ENCODE measurements at regions not wholly inside any gene's neighbourhood (a gene's known extent, or its start where the extent isn't known, plus 50 kb on each side); places are given as distances from the start of the nearest gene placed in this dataset.

DNA sequence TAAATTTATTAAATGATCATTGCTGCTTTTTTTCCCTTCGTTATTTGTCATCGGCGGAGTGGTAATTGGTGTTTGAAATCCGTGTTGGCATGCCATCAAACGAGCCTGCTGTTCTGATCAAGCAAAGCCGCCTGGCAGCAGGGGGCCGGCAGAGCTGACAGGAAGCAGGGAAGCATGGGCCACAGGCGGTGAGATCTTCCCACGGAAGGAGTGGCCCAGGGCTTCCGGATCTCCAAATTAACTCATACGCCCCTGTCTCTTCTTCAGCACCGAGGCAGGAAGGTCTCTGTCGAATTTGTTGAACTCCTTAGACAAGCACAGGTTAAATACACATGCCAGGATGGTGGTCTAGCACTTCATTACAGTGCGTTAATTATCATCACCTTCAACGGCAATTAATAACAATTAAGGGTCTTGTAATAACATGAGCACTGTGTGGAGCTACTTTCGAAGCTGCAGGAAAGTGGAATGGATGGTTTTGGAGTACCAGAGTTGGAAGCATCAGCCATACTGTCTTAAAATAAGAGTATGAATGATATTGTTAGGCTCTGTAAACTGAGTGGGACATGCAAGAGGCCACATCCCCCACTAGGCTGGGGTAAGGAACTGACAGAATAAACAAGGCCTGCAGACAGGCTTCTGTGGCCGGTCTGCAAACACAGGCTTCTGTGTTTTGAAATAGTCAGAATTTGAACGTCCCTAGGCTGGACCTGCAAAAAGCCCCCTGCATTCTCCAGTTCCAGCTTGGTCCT lies 199.4 kb upstream of the DAB1 start:
- H3K27ac ChIP-seq (ENCODE audit: low read depth, low read length) = no peak overlapping the region
- H3K9ac ChIP-seq (ENCODE audit: low read length) = no peak overlapping the region
- H3K4me3 ChIP-seq (ENCODE audit: low read length) = no peak overlapping the region
- H3K36me3 ChIP-seq (ENCODE audit: control insufficient read depth, insufficient read depth, low read length) = no peaks in the 10 kb centered on the region
- no peaks in the 10 kb centered on the region for H3K4me1 ChIP-seq (ENCODE audit: control insufficient read depth, insufficient read depth, low read length)
- no peaks in the 10 kb centered on the region for H3K27me3 ChIP-seq (ENCODE audit: control insufficient read depth, insufficient read depth, low read length)

DNA sequence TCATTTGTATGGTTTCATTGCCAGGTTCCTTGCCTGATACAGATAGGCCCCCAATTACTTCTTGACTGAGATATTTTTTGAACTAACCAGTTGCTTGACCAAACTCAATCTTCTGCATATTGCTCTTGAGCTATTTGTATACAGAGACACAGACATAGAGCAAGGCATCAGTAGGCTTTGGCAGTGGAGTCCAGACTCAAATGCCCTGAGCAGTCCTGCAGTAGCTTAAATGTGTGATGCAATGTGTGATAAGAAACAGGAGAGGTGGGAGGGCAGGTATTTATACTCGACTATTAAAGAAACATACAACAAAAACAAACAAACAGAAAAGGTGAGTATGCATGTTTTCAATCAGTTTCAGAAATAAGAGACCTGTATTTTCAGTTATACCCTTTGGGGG lies 197.9 kb upstream of the DAB1 start:
- Histone ChIP-seq H3K9ac (ENCODE audit: low read length) (no peak overlapping the region), H3K4me3 (ENCODE audit: low read length) (no peak overlapping the region), H3K4me1 (ENCODE audit: control insufficient read depth, insufficient read depth, low read length) (no peaks in the 10 kb centered on the region), H3K36me3 (ENCODE audit: control insufficient read depth, insufficient read depth, low read length) (no peaks in the 10 kb centered on the region), H3K27ac (ENCODE audit: low read depth, low read length) (no peak overlapping the region), H3K27me3 (ENCODE audit: control insufficient read depth, insufficient read depth, low read length) (no peaks in the 10 kb centered on the region)

DNA sequence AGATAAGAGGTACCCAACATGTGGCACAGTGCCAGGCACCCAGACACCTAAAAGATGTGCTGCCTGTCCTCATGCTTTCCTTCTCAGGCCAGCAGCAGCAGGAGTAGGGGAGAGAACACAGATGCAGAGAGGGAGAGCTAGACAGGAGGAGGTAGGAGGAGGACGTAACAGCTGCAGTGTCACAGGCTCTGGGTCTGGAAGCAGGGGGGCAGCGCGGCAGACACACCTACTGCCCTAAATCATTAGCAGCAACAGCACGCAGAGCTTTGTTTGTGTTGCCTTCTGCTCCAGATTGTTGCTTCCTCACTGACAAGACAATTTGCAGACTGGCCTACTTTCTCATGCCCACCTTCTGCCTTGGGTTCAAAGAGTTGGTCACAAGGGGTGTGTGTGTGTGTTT lies 196.7 kb upstream of the DAB1 start:
- H3K27ac ChIP-seq (ENCODE audit: low read depth, low read length) = no peak overlapping the region
- no peaks in the 10 kb centered on the region for H3K4me1 ChIP-seq (ENCODE audit: control insufficient read depth, insufficient read depth, low read length)
- H3K36me3 ChIP-seq (ENCODE audit: control insufficient read depth, insufficient read depth, low read length) = no peaks in the 10 kb centered on the region
- no peak overlapping the region for H3K9ac ChIP-seq (ENCODE audit: low read length)
- H3K27me3 ChIP-seq (ENCODE audit: control insufficient read depth, insufficient read depth, low read length) = no peaks in the 10 kb centered on the region
- no peak overlapping the region for H3K4me3 ChIP-seq (ENCODE audit: low read length)

DNA sequence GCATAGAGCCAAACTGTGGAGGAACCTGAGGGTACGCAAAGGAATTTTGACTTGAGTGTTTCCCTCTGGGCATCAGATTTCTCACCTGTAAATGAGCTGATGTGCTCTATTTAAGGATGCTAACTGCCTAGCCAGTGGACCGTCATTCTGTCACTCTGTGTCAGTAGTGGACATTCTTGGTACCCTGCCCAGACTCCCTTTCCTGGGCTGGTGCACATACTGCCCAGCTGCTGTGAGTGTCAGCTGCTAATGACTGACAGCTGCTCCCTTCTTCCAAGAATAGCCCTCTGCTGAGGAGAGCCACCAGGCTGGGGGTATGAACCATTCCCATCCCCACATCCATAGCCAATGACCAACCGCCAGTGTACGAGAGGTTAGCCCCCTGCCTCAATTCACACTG lies 193.1 kb upstream of the DAB1 start:
- H3K9ac ChIP-seq (ENCODE audit: low read length) = no peak overlapping the region
- no peaks in the 10 kb centered on the region for H3K4me1 ChIP-seq (ENCODE audit: control insufficient read depth, insufficient read depth, low read length)
- H3K27ac ChIP-seq (ENCODE audit: low read depth, low read length) = no peak overlapping the region
- no peaks in the 10 kb centered on the region for H3K36me3 ChIP-seq (ENCODE audit: control insufficient read depth, insufficient read depth, low read length)
- no peaks in the 10 kb centered on the region for H3K27me3 ChIP-seq (ENCODE audit: control insufficient read depth, insufficient read depth, low read length)
- H3K4me3 ChIP-seq (ENCODE audit: low read length) = no peak overlapping the region

DNA sequence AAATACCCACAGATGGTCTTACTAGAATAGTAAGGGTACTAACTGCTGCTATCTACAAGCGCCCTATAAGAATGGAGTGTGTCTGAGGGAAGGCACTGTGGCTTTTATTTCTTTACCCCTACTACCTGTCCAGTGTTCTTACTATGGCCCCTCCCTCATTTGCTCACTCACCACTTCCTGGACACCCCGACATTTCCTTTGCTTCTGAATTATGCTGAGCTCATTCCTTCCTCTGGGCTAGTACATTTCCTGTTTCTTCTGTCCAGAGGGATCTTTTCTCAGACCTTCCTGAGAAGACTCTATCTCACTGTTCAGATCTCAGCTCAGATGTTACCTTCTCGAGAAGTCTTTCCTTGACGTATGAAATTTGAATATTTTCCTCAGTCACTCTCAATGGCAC lies 192.1 kb upstream of the DAB1 start:
- Histone ChIP-seq H3K4me1 (ENCODE audit: control insufficient read depth, insufficient read depth, low read length) (no peaks in the 10 kb centered on the region), H3K4me3 (ENCODE audit: low read length) (no peak overlapping the region), H3K27ac (ENCODE audit: low read depth, low read length) (no peak overlapping the region), H3K9ac (ENCODE audit: low read length) (no peak overlapping the region), H3K27me3 (ENCODE audit: control insufficient read depth, insufficient read depth, low read length) (no peaks in the 10 kb centered on the region), H3K36me3 (ENCODE audit: control insufficient read depth, insufficient read depth, low read length) (no peaks in the 10 kb centered on the region)

DNA sequence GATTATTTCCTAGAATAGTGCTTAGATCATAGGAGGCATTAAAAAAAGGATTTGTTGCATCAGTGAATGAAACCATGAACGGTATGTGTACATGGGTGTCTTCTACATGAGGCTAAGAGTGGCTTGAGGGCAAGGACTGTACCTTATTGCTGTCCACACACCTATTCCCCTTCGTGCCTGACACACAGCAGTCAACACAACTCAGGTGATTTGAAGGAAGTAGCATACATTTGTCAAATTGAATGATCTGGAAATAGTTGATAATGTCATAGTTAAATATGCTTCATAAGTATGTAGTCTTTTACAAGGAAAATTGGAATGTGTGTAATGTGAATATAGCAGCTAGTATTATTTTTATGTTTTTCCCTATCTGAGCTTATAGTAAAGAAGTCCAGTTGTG lies 189.0 kb upstream of the DAB1 start:
- H3K9ac ChIP-seq (ENCODE audit: low read length) = no peak overlapping the region
- H3K4me1 ChIP-seq (ENCODE audit: control insufficient read depth, insufficient read depth, low read length) = no peaks in the 10 kb centered on the region
- no peak overlapping the region for H3K4me3 ChIP-seq (ENCODE audit: low read length)
- no peaks in the 10 kb centered on the region for H3K36me3 ChIP-seq (ENCODE audit: control insufficient read depth, insufficient read depth, low read length)
- no peaks in the 10 kb centered on the region for H3K27me3 ChIP-seq (ENCODE audit: control insufficient read depth, insufficient read depth, low read length)
- H3K27ac ChIP-seq (ENCODE audit: low read depth, low read length) = no peak overlapping the region

DNA sequence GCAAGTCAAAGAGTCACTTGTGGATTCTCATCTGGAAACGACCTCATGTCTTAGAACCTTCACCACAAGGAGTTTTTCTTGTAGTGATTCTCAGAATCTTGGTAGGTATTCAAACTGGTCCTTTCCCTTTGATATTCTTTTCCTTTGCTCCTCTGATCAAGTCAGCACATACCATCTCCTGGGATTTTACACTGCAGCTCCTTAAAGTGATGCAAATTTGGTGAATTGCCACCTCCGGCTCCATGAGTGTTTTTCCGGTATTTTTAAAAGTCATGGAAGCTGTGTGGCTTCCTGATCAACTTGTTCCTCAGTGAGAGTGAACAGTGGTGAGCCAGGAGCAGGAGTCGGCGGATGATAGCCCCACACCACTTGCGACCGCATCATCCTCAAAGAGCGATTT lies 182.1 kb upstream of the DAB1 start:
- Histone ChIP-seq H3K36me3 (ENCODE audit: control insufficient read depth, insufficient read depth, low read length) (no peaks in the 10 kb centered on the region), H3K4me3 (ENCODE audit: low read length) (no peak overlapping the region), H3K4me1 (ENCODE audit: control insufficient read depth, insufficient read depth, low read length) (no peaks in the 10 kb centered on the region), H3K27ac (ENCODE audit: low read depth, low read length) (no peak overlapping the region), H3K9ac (ENCODE audit: low read length) (no peak overlapping the region), H3K27me3 (ENCODE audit: control insufficient read depth, insufficient read depth, low read length) (no peaks in the 10 kb centered on the region)

DNA sequence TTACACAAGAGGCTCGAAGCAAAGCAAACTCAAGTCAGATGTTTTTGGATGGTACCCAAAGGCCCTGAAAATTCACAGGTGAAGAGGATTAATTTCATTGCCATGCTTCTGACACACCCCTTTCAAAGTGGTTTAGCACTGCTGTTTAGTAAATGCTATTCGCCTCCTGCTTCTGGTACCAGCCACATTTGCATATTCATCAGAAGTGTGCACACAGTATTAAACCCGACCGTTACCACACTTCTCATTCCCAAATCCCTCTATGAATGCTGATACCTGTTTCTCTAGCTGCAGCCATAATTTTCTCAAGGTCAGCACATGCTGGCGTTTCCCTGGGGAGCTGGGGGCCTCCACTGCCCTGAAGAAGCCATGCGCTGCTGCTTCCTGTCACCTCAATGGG lies 179.8 kb upstream of the DAB1 start:
- Histone ChIP-seq H3K27me3 (ENCODE audit: control insufficient read depth, insufficient read depth, low read length) (no peaks in the 10 kb centered on the region), H3K9ac (ENCODE audit: low read length) (no peak overlapping the region), H3K36me3 (ENCODE audit: control insufficient read depth, insufficient read depth, low read length) (no peaks in the 10 kb centered on the region), H3K4me1 (ENCODE audit: control insufficient read depth, insufficient read depth, low read length) (peaks cover 6% of the 10 kb centered on the region), H3K4me3 (ENCODE audit: low read length) (no peak overlapping the region), H3K27ac (ENCODE audit: low read depth, low read length) (no peak overlapping the region)

DNA sequence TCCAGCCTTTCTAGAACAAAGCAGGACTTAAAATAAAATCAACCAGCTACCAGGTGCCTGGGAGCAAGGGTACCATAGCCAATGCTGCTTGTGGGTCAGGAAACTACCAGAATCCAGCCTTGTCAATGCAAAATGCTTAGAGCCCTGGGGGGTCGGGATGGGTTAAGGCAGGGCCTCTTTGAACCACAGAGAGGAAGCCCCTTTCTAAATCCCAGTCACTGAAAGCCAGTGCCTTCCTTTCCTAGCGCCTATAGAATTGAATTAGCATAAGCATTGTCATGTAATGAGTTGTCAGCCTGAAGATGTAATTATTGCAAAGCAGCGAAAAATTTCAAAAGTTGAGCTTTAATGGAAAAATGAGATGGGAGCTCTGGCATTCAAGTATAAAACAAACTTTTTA lies 176.6 kb upstream of the DAB1 start:
- Histone ChIP-seq H3K9ac (ENCODE audit: low read length) (no peak overlapping the region), H3K4me1 (ENCODE audit: control insufficient read depth, insufficient read depth, low read length) (peaks cover 8% of the 10 kb centered on the region), H3K27ac (ENCODE audit: low read depth, low read length) (no peak overlapping the region), H3K27me3 (ENCODE audit: control insufficient read depth, insufficient read depth, low read length) (no peaks in the 10 kb centered on the region), H3K4me3 (ENCODE audit: low read length) (no peak overlapping the region), H3K36me3 (ENCODE audit: control insufficient read depth, insufficient read depth, low read length) (no peaks in the 10 kb centered on the region)

DNA sequence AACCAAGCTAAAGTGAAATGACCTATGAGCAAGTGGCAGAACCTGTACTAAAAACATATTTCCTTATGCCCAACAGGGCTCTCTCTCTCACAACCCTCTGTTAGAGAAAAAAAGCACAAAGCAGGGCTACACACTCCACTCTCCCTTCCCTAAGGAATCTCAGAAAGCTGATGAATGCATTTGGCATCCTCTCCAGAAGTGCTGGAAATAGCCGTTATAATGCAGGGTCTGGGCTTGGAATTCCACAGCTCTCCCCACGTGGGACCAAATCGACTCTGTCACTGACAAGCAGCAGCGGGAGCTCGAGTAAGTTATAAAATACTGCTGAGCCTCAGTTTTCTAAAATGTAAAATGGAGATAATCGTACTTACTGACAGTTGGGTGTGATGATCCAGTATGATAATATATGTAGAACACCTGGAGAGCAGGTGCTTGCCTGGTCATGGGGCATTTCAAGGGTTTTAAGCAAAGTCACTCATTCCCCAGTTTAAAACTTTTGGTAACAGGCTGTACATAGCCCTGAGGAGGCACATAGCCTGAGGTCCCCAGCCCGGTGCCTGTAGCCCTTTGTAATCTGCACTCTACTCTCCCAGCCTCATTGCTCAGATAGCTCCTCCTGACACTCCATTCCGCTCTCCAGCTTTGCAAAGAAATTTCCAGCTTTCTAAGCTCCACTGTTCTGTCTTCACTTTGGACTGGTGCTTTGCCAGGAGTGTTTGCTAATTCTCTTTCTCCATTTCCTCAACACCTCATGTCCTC lies 175.6 kb upstream of the DAB1 start:
- Histone ChIP-seq H3K27me3 (ENCODE audit: control insufficient read depth, insufficient read depth, low read length) (no peaks in the 10 kb centered on the region), H3K9ac (ENCODE audit: low read length) (no peak overlapping the region), H3K27ac (ENCODE audit: low read depth, low read length) (no peak overlapping the region), H3K4me3 (ENCODE audit: low read length) (no peak overlapping the region), H3K36me3 (ENCODE audit: control insufficient read depth, insufficient read depth, low read length) (no peaks in the 10 kb centered on the region), H3K4me1 (ENCODE audit: control insufficient read depth, insufficient read depth, low read length) (peaks cover 8% of the 10 kb centered on the region)

DNA sequence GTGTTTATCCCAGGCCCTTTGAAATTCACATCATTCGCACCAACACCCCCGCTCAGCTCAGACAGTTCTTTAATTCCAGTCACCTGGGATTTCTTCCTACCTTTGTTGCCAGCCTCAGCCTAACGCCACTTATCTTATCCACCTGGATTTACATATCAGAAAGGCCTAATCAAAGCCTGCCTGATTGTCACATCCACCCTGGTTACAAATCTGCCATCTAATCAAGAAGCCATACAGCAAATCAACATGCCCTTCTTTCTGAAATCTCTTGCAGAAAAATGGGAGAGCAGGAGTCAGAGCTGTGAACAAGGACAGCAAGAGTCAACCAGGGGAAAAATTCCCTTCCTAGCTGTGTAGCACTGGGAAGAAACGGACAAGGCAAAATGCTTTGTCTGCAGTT lies 173.2 kb upstream of the DAB1 start:
- Histone ChIP-seq H3K4me3 (ENCODE audit: low read length) (no peak overlapping the region), H3K27ac (ENCODE audit: low read depth, low read length) (no peak overlapping the region), H3K4me1 (ENCODE audit: control insufficient read depth, insufficient read depth, low read length) (peaks cover 8% of the 10 kb centered on the region), H3K36me3 (ENCODE audit: control insufficient read depth, insufficient read depth, low read length) (no peaks in the 10 kb centered on the region), H3K9ac (ENCODE audit: low read length) (no peak overlapping the region), H3K27me3 (ENCODE audit: control insufficient read depth, insufficient read depth, low read length) (no peaks in the 10 kb centered on the region)

DNA sequence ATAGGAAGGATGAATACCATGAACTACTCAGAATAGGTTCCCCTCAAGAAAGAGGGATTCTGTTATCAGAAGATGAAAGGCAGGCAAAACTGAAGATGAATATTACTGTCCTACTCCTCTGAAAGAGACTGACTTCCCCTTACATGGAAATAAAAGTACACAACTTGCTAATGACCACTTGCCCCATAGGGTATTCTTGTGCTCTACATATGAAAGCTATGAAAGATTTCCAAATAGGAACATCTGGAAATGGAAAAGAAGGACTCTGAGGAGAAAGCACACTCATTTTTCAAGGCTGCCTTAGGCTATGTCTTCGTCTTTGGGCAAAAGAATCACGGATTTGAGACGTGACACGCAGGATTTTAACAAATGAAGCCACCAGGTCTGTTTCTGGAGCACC lies 170.1 kb upstream of the DAB1 start:
- no peaks in the 10 kb centered on the region for H3K36me3 ChIP-seq (ENCODE audit: control insufficient read depth, insufficient read depth, low read length)
- no peak overlapping the region for H3K9ac ChIP-seq (ENCODE audit: low read length)
- no peak overlapping the region for H3K27ac ChIP-seq (ENCODE audit: low read depth, low read length)
- H3K4me1 ChIP-seq (ENCODE audit: control insufficient read depth, insufficient read depth, low read length) = peaks cover 4% of the 10 kb centered on the region
- H3K27me3 ChIP-seq (ENCODE audit: control insufficient read depth, insufficient read depth, low read length) = no peaks in the 10 kb centered on the region
- H3K4me3 ChIP-seq (ENCODE audit: low read length) = no peak overlapping the region

DNA sequence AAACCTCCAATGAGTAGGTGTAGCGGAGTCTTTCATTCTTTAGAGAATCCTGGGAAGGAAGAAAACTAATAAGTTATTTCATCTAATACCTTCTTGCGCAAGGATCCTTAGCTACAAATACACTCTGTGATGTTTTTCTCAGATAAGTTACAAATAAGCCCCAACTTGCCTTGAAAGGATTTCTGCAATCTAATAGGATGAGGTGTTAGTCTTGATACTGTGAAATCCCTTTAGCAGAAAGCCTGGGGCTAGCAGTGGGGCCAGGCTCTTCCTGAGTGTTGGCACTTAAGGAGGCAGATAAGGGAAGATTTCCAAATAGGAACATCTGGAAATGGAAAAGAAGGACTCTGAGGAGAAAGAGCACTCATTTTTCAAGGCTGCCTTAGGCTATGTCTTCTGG lies 168.0 kb upstream of the DAB1 start:
- Histone ChIP-seq H3K36me3 (ENCODE audit: control insufficient read depth, insufficient read depth, low read length) (no peaks in the 10 kb centered on the region), H3K27ac (ENCODE audit: low read depth, low read length) (no peak overlapping the region), H3K9ac (ENCODE audit: low read length) (no peak overlapping the region), H3K27me3 (ENCODE audit: control insufficient read depth, insufficient read depth, low read length) (no peaks in the 10 kb centered on the region), H3K4me1 (ENCODE audit: control insufficient read depth, insufficient read depth, low read length) (no peaks in the 10 kb centered on the region), H3K4me3 (ENCODE audit: low read length) (no peak overlapping the region)

Data from rectal smooth muscle tissue (tissue), 1 donor.